NT2/D1 (cell line): ENCODE measurements at regions not wholly inside any gene's neighbourhood (a gene's known extent, or its start where the extent isn't known, plus 50 kb on each side); places are given as distances from the start of the nearest gene placed in this dataset.

Experiments
- YY1 ChIP-seq: IDR thresholded peaks from 2 replicates; pipeline ENCODE4 v1.6.1; 2011; ENCODE audit not compliant: insufficient read length, insufficient read depth
- ZNF274 ChIP-seq: IDR thresholded peaks from 2 replicates; pipeline ENCODE4 v1.6.1; 2011; ENCODE audit warnings: mild to moderate bottlenecking, low read depth, low read length

- TF ChIP-seq ZNF274 (no peak), YY1 (no peak)
Measured at GRCh38 chr20:57008217-57008616, 258.2 kb downstream of the BMP7 start.
